Endothelial cell of umbilical vein (primary cell): ENCODE measurements at regions not wholly inside any gene's neighbourhood (a gene's known extent, or its start where the extent isn't known, plus 50 kb on each side); places are given as distances from the start of the nearest gene placed in this dataset.

Source experiments
- BruUV-seq: library from RNA; stranded (reverse); fragments of 400-500 nt; replicated peaks from 2 replicates; lab custom pipeline; 2021; lab: Mats Ljungman, UMichigan
- CTCF ChIA-PET: fragments of 300-600, 350-600 bp; sonication (Branson Sonifier 250); formaldehyde crosslinking; loops from one replicate; lab custom pipeline; 2021; ENCODE audit warnings: antibody characterized with exemption, inconsistent platforms; lab: Charles Lee
- POLR2A ChIA-PET: fragments of 300-600, 350-600 bp; sonication (Branson Sonifier 250); formaldehyde crosslinking; loops from one replicate; lab custom pipeline; 2021; ENCODE audit warnings: antibody characterized with exemption, inconsistent platforms; lab: Charles Lee
- DNase-seq: peaks from one replicate; pipeline ENCODE4 v3.0.0-alpha.2; 2011; ENCODE audit warnings: low read depth, low spot score
- FAIRE-seq: peaks from 2 replicates; lab custom pipeline; 2011; peaks lifted over from hg19 to GRCh38; lab: Jason Lieb, UNC
- H2AFZ ChIP-seq: 2 replicates; pipeline ENCODE4 v1.6.0; 2012; ENCODE audit warnings: low read depth, low read length, control low read depth, inconsistent platforms
- H3K27ac ChIP-seq: 2 replicates; pipeline ENCODE4 v1.5.1; 2011; ENCODE audit warnings: low read depth, mild to moderate bottlenecking, control low read depth, low read length, moderate library complexity; ENCODE audit not compliant: insufficient read depth
- H3K27me3 ChIP-seq, 2 experiments: 2 replicates each; pipeline versions ENCODE4 v1.6.0 to v1.6.1; 2011; ENCODE audit warnings: low read length in 2 of 2, mixed read lengths in 1 of 2; ENCODE audit not compliant: control insufficient read depth in 2 of 2, insufficient read depth in 2 of 2
- H3K36me3 ChIP-seq, 2 experiments: 2 replicates in 1 of 2; 3 replicates in 1 of 2; pipeline ENCODE4 v1.5.1; 2011; ENCODE audit warnings: low read length in 2 of 2, mild to moderate bottlenecking in 1 of 2, moderate library complexity in 1 of 2; ENCODE audit not compliant: control insufficient read depth in 2 of 2, insufficient read depth in 2 of 2; ENCODE audit errors: extremely low read depth in 1 of 2
- H3K4me1 ChIP-seq: 3 replicates; pipeline ENCODE4 v1.5.1; 2011; ENCODE audit warnings: mild to moderate bottlenecking, low read length; ENCODE audit not compliant: control insufficient read depth, insufficient read depth; ENCODE audit errors: extremely low read depth
- H3K4me2 ChIP-seq: 2 replicates; pipeline ENCODE4 v1.6.1; 2011; ENCODE audit warnings: low read length, control low read depth, mixed read lengths; ENCODE audit not compliant: insufficient read depth
- H3K4me3 ChIP-seq, 3 experiments: fragments of 200-600 bp in 1 of 3; sonication (generic), shearing (Covaris generic) in 1 of 3; replicated peaks in 1 of 3; 2 replicates each; pipeline ENCODE4 v1.5.1; 2011 to 2016; ENCODE audit warnings: control low read depth in 3 of 3, low read length in 3 of 3, mild to moderate bottlenecking in 2 of 3, inconsistent platforms in 1 of 3, low read depth in 1 of 3, moderate library complexity in 1 of 3; ENCODE audit not compliant: insufficient read depth in 1 of 3
- H3K79me2 ChIP-seq: 2 replicates; pipeline ENCODE4 v1.6.0; 2012; ENCODE audit warnings: low read length, inconsistent platforms; ENCODE audit not compliant: control insufficient read depth, insufficient read depth
- H3K9ac ChIP-seq: replicated peaks from 2 replicates; pipeline ENCODE3; 2011; ENCODE audit warnings: low read length, control low read depth; ENCODE audit not compliant: insufficient read depth; ENCODE audit errors: extremely low read depth
- H3K9me1 ChIP-seq: replicated peaks from 3 replicates; pipeline ENCODE4 v1.6.0; 2011; ENCODE audit warnings: mild to moderate bottlenecking, low read length; ENCODE audit not compliant: control insufficient read depth, insufficient read depth; ENCODE audit errors: extremely low read depth
- H3K9me3 ChIP-seq: replicated peaks from 2 replicates; pipeline ENCODE4 v1.5.1; 2012; ENCODE audit warnings: low read length, inconsistent platforms; ENCODE audit not compliant: control insufficient read depth, insufficient read depth
- H4K20me1 ChIP-seq: replicated peaks from 2 replicates; pipeline ENCODE3; 2011; ENCODE audit warnings: mild to moderate bottlenecking, low read length; ENCODE audit not compliant: control insufficient read depth, insufficient read depth; ENCODE audit errors: extremely low read depth
- CTCF ChIP-seq, 2 donors: IDR thresholded peaks; 1 replicate in 1 of 2; 2 replicates in 1 of 2; pipeline ENCODE4 v1.5.1; 2011; ENCODE audit warnings: low read length in 2 of 2, mild to moderate bottlenecking in 2 of 2, moderate library complexity in 2 of 2, control low read depth in 1 of 2, inconsistent platforms in 1 of 2, low read depth in 1 of 2; ENCODE audit not compliant: insufficient read depth in 1 of 2; ENCODE audit errors: extremely low read depth in 1 of 2
- EZH2 ChIP-seq: IDR thresholded peaks from 2 replicates; pipeline ENCODE4 v1.6.1; 2012; ENCODE audit warnings: borderline replicate concordance, low read depth, mild to moderate bottlenecking, moderate library complexity, low read length, inconsistent platforms; ENCODE audit not compliant: severe bottlenecking
- FOS ChIP-seq: IDR thresholded peaks from 2 replicates; pipeline ENCODE4 v1.6.1; 2011; ENCODE audit warnings: mild to moderate bottlenecking, low read length, moderate library complexity, borderline replicate concordance; ENCODE audit not compliant: insufficient read depth
- GATA2 ChIP-seq: IDR thresholded peaks from 2 replicates; pipeline ENCODE4 v1.7.0; 2011; ENCODE audit warnings: low read depth, mild to moderate bottlenecking, moderate library complexity, mixed read lengths, low read length; ENCODE audit not compliant: insufficient read length, insufficient read depth
- JUN ChIP-seq: IDR thresholded peaks from 2 replicates; pipeline ENCODE4 v1.6.1; 2011; ENCODE audit warnings: borderline replicate concordance, low read depth; ENCODE audit not compliant: insufficient read length, insufficient read depth
- MAX ChIP-seq: IDR thresholded peaks from 2 replicates; pipeline ENCODE4 v1.6.1; 2011; ENCODE audit not compliant: insufficient read depth, insufficient read length
- MYC ChIP-seq: IDR thresholded peaks from one replicate; pipeline ENCODE4 v1.6.1; 2011; ENCODE audit warnings: mild to moderate bottlenecking, low read depth, low read length
- POLR2A ChIP-seq: IDR thresholded peaks from 2 replicates; pipeline ENCODE4 v1.6.1; 2012; ENCODE audit warnings: low read depth, mild to moderate bottlenecking, control low read depth, low read length
- POLR2AphosphoS5 ChIP-seq: IDR thresholded peaks from 2 replicates; pipeline ENCODE4 v1.6.1; 2012; ENCODE audit warnings: low read depth, mild to moderate bottlenecking, control low read depth, low read length, moderate library complexity; ENCODE audit not compliant: insufficient read depth
- dilution Hi-C: fragments of 300-500 bp; cut with MboI; formaldehyde crosslinking; loops from one replicate; pipeline ENCODE4 v1.15.0; 2019; ENCODE audit warnings: low sequenced_read_pairs; ENCODE audit not compliant: extremely low pct_ligation_motif_present
- intact Hi-C: fragments of 100-400 bp; cut with micrococcal nuclease; formaldehyde crosslinking; loops from one replicate; pipeline ENCODE4 v1.10.0; 2022

- CTCF ChIA-PET: no interaction called here
- Histone ChIP-seq H3K79me2 (no peaks in the 10 kb centered on the region), H4K20me1 (no peaks in the 10 kb centered on the region), H3K36me3 (no peaks in the 10 kb centered on the region), H3K9me1 (no peaks in the 10 kb centered on the region), H2AFZ (no peak overlapping the region), H3K9me3 (no peaks in the 10 kb centered on the region), H3K27me3 (no peaks in the 10 kb centered on the region), H3K4me2 (no peak overlapping the region), H3K4me3 (no peak overlapping the region), H3K9ac (no peak overlapping the region), H3K4me1 (no peaks in the 10 kb centered on the region), H3K27ac (no peak overlapping the region)
- FAIRE-seq (no peak), DNase-seq (no peak)
- no TSS peak for BruUV-seq
- POLR2A ChIA-PET: no interaction called here
- no peak for TF ChIP-seq POLR2AphosphoS5
- intact Hi-C loops (no loop called here), dilution Hi-C loops (no loop called here)
Observed at GRCh38 chr16:62565706-62566105, 529.5 kb upstream of the CDH8 start.

GRCh38 chr16:62564291-62564690 is 528.1 kb upstream of the CDH8 start:
- Histone ChIP-seq H3K4me1 (no peaks in the 10 kb centered on the region), H3K36me3 (no peaks in the 10 kb centered on the region), H3K9ac (no peak overlapping the region), H3K27ac (no peak overlapping the region), H3K9me1 (no peaks in the 10 kb centered on the region), H4K20me1 (no peaks in the 10 kb centered on the region), H2AFZ (no peak overlapping the region), H3K79me2 (no peaks in the 10 kb centered on the region), H3K4me2 (no peak overlapping the region), H3K27me3 (no peaks in the 10 kb centered on the region), H3K4me3 (no peak overlapping the region), H3K9me3 (peaks cover 4% of the 10 kb centered on the region)
- intact Hi-C loops: no loop called here
- BruUV-seq: no TSS peak
- FAIRE-seq (no peak), DNase-seq (no peak)
- ChIA-PET POLR2A (no interaction called here), CTCF (no interaction called here)
- dilution Hi-C loops: no loop called here
- TF ChIP-seq JUN (no peak), MYC (no peak), CTCF (IDR thresholded peaks at IDR 0.05; ENCODE audit: extremely low read depth in 1 of 2, insufficient read depth in 1 of 2, low read depth in 1 of 2, low read length in 2 of 2) (no peak), POLR2A (no peak), POLR2AphosphoS5 (no peak), EZH2 (no peak), GATA2 (no peak), MAX (no peak), FOS (no peak)
